HG02885 (cell line): ENCODE measurements at regions not wholly inside any gene's neighbourhood (a gene's known extent, or its start where the extent isn't known, plus 50 kb on each side); places are given as distances from the start of the nearest gene placed in this dataset.
"Not testable (repeated sequence)": the region's sequence is repeated elsewhere in the genome, so short reads cannot be mapped to it uniquely, and the experiment has no call there.

Source experiments
- ATAC-seq: cut with Tn5 transposase; IDR thresholded peaks from one replicate; pipeline ENCODE4 v1.9.1; 2021; ENCODE audit warnings: mild to moderate bottlenecking; ENCODE audit not compliant: unreplicated experiment, poor library complexity

GRCh38 chr10:34016576-34016975, 682.1 kb upstream of the NRP1 start:
- no peak for ATAC-seq

GRCh38 chr10:34015700-34016099, 681.2 kb upstream of the NRP1 start:
- no peak for ATAC-seq

- no peak for ATAC-seq
Measured at GRCh38 chr10:34013235-34013634, 678.8 kb upstream of the NRP1 start.

GRCh38 chr10:34010891-34011290, 676.4 kb upstream of the NRP1 start:
- no peak for ATAC-seq

GRCh38 chr10:34010228-34010627, 675.8 kb upstream of the NRP1 start:
- ATAC-seq = not testable (repeated sequence)

- ATAC-seq = no peak
Measured at GRCh38 chr10:34008656-34009055, 674.2 kb upstream of the NRP1 start.

GRCh38 chr10:34006471-34006870, 672.0 kb upstream of the NRP1 start:
- no peak for ATAC-seq

- ATAC-seq = no peak
Measured at GRCh38 chr10:34003561-34003960, 669.1 kb upstream of the NRP1 start.

- ATAC-seq = no peak
Measured at GRCh38 chr10:34002896-34003295, 668.4 kb upstream of the NRP1 start.

- ATAC-seq = no peak
Measured at GRCh38 chr10:34001831-34002230, 667.4 kb upstream of the NRP1 start.

GRCh38 chr10:34001087-34001580, 666.7 kb upstream of the NRP1 start:
- no peak for ATAC-seq

- no peak for ATAC-seq
Measured at GRCh38 chr10:33993917-33994316, 659.5 kb upstream of the NRP1 start.

GRCh38 chr10:33991924-33992323, 657.5 kb upstream of the NRP1 start:
- ATAC-seq = no peak

GRCh38 chr10:33986515-33986914, 652.0 kb upstream of the NRP1 start:
- no peak for ATAC-seq

- ATAC-seq = no peak
Measured at GRCh38 chr10:33986016-33986415, 651.5 kb upstream of the NRP1 start.

- no peak for ATAC-seq
Measured at GRCh38 chr10:33982995-33983394, 648.5 kb upstream of the NRP1 start.

GRCh38 chr10:33981301-33981700, 646.8 kb upstream of the NRP1 start:
- no peak for ATAC-seq

GRCh38 chr10:33979195-33979594, 644.7 kb upstream of the NRP1 start:
- no peak for ATAC-seq

- no peak for ATAC-seq
Measured at GRCh38 chr10:33975481-33975880, 641.0 kb upstream of the NRP1 start.

GRCh38 chr10:33974976-33975478, 640.6 kb upstream of the NRP1 start:
- no peak for ATAC-seq

- ATAC-seq = no peak
Measured at GRCh38 chr10:33968983-33969382, 634.5 kb upstream of the NRP1 start.

- no peak for ATAC-seq
Measured at GRCh38 chr10:33967606-33968120, 633.2 kb upstream of the NRP1 start.

GRCh38 chr10:33966946-33967345, 632.5 kb upstream of the NRP1 start:
- no peak for ATAC-seq
